ENCODE measurements at regions not wholly inside any gene's neighbourhood (a gene's known extent, or its start where the extent isn't known, plus 50 kb on each side); places are given as distances from the start of the nearest gene placed in this dataset.

DNA sequence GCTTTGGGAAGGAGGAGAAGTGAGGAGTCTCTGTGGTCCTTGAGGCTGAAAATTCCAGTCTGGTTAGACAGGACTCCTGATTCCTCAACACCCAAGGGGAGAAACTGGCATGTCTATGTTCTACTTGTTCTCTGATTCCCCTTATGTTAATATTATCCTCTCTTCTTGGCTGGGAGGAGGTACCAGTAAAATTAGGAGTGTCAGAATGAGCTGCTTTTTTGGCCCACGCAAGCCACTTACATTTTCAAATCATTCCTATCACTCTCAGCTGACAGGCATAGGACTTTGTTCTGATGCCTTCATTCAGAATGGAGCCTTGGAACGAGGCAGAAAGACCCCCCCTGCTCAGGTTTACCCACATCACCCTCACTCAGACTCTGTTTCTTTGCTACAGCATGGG lies 1077.2 kb downstream of the BCL11B start:
- Histone ChIP-seq H3K27ac (no peak overlapping the region), H3K4me3 (no peak overlapping the region), H3K4me1 (no peaks in the 10 kb centered on the region), H3K36me3 (no peaks in the 10 kb centered on the region), H3K27me3 (no peaks in the 10 kb centered on the region), H3K9me3 (no peaks in the 10 kb centered on the region)
- no peak for DNase-seq
- intact Hi-C loops (cut with DNase I; ENCODE audit: low total_unique reads): no loop called here
- TF ChIP-seq, protein P1, sequence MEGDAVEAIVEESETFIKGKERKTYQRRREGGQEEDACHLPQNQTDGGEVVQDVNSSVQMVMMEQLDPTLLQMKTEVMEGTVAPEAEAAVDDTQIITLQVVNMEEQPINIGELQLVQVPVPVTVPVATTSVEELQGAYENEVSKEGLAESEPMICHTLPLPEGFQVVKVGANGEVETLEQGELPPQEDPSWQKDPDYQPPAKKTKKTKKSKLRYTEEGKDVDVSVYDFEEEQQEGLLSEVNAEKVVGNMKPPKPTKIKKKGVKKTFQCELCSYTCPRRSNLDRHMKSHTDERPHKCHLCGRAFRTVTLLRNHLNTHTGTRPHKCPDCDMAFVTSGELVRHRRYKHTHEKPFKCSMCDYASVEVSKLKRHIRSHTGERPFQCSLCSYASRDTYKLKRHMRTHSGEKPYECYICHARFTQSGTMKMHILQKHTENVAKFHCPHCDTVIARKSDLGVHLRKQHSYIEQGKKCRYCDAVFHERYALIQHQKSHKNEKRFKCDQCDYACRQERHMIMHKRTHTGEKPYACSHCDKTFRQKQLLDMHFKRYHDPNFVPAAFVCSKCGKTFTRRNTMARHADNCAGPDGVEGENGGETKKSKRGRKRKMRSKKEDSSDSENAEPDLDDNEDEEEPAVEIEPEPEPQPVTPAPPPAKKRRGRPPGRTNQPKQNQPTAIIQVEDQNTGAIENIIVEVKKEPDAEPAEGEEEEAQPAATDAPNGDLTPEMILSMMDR (IDR thresholded peaks at IDR 0.05): no peak

DNA sequence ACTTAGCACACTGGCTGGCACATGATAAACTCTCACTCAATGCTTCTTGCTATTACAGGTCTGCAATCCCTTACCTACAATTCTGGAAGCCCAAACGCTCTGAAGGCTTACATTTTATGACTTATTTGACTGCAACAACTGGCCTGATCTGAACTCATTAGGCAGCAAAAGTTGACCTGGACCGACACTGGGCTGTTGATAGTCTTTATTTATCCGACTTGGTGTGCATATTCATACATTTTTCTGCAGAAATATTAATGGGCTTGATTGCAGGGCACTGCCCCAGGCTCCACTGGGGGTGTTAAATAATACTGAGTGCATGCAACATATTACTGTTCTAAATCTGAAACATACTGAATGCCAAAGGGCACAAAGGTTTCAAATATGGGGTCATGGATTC lies 1076.7 kb downstream of the BCL11B start:
- H3K27me3 ChIP-seq: no peaks in the 10 kb centered on the region
- H3K27ac ChIP-seq: no peak overlapping the region
- H3K4me3 ChIP-seq: no peak overlapping the region
- DNase-seq: no peak
- intact Hi-C loops (cut with DNase I; ENCODE audit: low total_unique reads): no loop called here
- H3K9me3 ChIP-seq: no peaks in the 10 kb centered on the region
- no peaks in the 10 kb centered on the region for H3K4me1 ChIP-seq
- no peaks in the 10 kb centered on the region for H3K36me3 ChIP-seq
- TF ChIP-seq, protein P1 (IDR thresholded peaks at IDR 0.05): no peak

DNA sequence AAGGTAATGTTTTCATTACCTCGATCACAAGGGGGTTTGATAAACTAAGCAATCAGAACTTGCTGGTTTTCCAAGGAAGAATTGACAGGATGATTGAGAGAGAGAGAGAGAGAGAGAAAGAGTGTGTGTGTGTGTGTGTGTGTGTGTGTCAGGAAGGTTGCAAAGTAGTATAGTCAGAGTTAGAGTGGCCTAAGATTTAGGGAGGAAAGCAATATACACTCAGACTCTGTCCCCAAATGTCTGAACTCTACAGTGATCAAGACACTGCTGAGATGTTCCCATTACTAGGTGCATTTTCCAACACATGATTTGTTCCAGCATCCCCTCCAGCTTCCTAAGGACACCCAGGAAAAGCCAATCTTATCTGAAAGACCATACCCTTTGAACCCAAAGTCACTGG lies 1074.1 kb downstream of the BCL11B start:
- TF ChIP-seq, protein P1 (IDR thresholded peaks at IDR 0.05): no peak
- DNase-seq: no peak
- no peaks in the 10 kb centered on the region for H3K36me3 ChIP-seq
- intact Hi-C loops (cut with DNase I; ENCODE audit: low total_unique reads): no loop called here
- peaks cover 0 to 7% of the 10 kb centered on the region in 2 donors for H3K27me3 ChIP-seq
- no peaks in the 10 kb centered on the region for H3K4me1 ChIP-seq
- no peaks in the 10 kb centered on the region for H3K9me3 ChIP-seq
- H3K27ac ChIP-seq: no peak overlapping the region
- no peak overlapping the region for H3K4me3 ChIP-seq

DNA sequence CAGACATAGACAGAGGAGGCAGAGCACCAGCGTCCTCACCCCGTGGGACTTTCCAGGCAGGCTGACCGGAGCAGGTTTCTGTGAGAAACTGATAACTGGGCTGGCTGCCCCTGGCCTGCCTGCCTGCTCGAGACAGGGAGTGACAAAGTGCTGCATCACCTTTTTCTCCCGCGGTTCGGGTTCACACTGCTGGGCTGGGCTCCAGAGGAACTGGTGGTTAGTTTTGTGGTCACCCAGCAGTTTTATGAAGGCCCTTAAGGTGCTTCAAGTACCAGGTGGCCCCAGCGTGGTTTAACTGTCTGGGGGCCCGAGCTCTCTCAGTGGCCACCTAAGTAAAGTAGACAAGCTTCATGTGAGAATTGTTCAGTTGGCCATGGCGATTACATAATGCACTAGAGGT lies 1073.6 kb downstream of the BCL11B start:
- intact Hi-C loops (cut with DNase I; ENCODE audit: low total_unique reads): no loop called here
- Histone ChIP-seq H3K27ac (no peak overlapping the region), H3K9me3 (no peaks in the 10 kb centered on the region), H3K27me3 (peaks cover 0 to 7% of the 10 kb centered on the region in 2 donors), H3K4me1 (no peaks in the 10 kb centered on the region), H3K36me3 (no peaks in the 10 kb centered on the region), H3K4me3 (no peak overlapping the region)
- DNase-seq: no peak
- TF ChIP-seq, protein P1 (IDR thresholded peaks at IDR 0.05): no peak

DNA sequence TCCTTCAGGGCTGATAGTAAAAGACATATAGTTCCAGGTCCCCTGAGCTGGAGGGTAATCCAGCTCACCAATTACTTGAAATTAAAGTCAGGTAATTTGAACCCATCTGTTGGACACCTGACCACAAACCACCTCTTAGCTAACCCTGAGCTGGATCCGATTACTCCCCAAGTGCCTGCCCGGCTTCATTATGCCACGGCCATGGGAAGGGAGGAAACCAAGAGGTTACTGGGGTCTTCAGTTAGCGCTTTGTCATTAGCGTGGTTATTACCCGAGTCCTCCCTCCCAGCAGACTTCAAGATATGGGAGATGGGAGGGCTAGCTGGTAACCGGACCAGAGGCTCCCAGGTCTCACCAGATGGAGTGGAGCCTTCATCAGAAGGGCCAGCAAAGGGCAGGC lies 1071.4 kb downstream of the BCL11B start:
- TF ChIP-seq, protein P1 (IDR thresholded peaks at IDR 0.05): no peak

DNA sequence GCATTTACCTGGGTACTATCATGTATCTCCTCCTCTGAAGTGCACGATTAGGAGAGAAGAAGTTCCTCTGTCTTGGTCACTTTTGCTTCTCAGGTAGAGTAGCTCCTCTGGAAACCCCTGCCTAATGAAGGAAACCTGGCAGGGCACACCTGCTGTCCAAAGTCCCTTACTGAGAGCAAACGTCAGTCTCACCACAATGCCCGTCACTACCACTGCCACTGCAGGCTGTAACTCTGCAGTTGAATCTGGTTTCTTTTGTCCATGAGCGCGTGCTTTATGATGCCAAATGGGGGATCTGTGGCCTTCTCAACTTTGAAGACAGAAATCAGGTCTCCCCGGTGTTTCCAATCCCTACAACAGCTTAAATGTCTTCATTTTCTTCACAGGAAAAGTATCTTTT lies 1068.6 kb downstream of the BCL11B start:
- Histone ChIP-seq H3K36me3 (no peaks in the 10 kb centered on the region), H3K9me3 (no peaks in the 10 kb centered on the region), H3K27ac (no peak overlapping the region), H3K27me3 (peaks cover 0 to 7% of the 10 kb centered on the region in 2 donors), H3K4me3 (no peak overlapping the region), H3K4me1 (no peaks in the 10 kb centered on the region)
- TF ChIP-seq, protein P1 (IDR thresholded peaks at IDR 0.05): no peak
- no peak for DNase-seq
- intact Hi-C loops (cut with DNase I; ENCODE audit: low total_unique reads): no loop called here

More for the DNA sequence above, 1071.4 kb downstream of the BCL11B start:
- no peak for DNase-seq
- no peak overlapping the region for H3K4me3 ChIP-seq
- peaks cover 0 to 7% of the 10 kb centered on the region in 2 donors for H3K27me3 ChIP-seq
- no peaks in the 10 kb centered on the region for H3K36me3 ChIP-seq
- H3K4me1 ChIP-seq: no peaks in the 10 kb centered on the region
- H3K27ac ChIP-seq: no peak overlapping the region
- H3K9me3 ChIP-seq: no peaks in the 10 kb centered on the region
- intact Hi-C loops (cut with DNase I; ENCODE audit: low total_unique reads): no loop called here
